Upper lobe of right lung (tissue), 1 donor: ENCODE measurements at regions not wholly inside any gene's neighbourhood (a gene's known extent, or its start where the extent isn't known, plus 50 kb on each side); places are given as distances from the start of the nearest gene placed in this dataset.

Experiments used
- ATAC-seq: fragments of 200-7000 bp; cut with Tn5 transposase; one replicate; pipeline ENCODE4 v1.9.1; 2020; ENCODE audit warnings: mild to moderate bottlenecking, moderate library complexity
- DNase-seq: peaks from one replicate; pipeline ENCODE4 v3.0.0-alpha.2; 2020
- H3K27ac ChIP-seq: fragments of 200-600 bp; one replicate; pipeline ENCODE4 v1.8.0; 2022
- H3K27me3 ChIP-seq: fragments of 200-600 bp; one replicate; pipeline ENCODE4 v1.8.0; 2022; ENCODE audit warnings: mild to moderate bottlenecking
- H3K36me3 ChIP-seq: fragments of 200-600 bp; one replicate; pipeline ENCODE4 v1.8.0; 2022
- H3K4me1 ChIP-seq: fragments of 200-600 bp; one replicate; pipeline ENCODE4 v1.8.0; 2022
- H3K4me3 ChIP-seq: fragments of 200-600 bp; one replicate; pipeline ENCODE4 v1.8.0; 2022; ENCODE audit warnings: mild to moderate bottlenecking
- H3K9me3 ChIP-seq: fragments of 200-600 bp; one replicate; pipeline ENCODE4 v1.8.0; 2022
- intact Hi-C: fragments of 100-400 bp; cut with DNase I; formaldehyde crosslinking; loops from one replicate; pipeline ENCODE4 v1.11.0; 2022
- TF ChIP-seq, protein P1 (sequence below): fragments of 200-600 bp; IDR thresholded peaks from one replicate; pipeline ENCODE4 v1.8.0; 2022; ENCODE audit warnings: antibody characterized with exemption
- donor health status: DM: no; HTN: yes; CAD: no; lungs with severe emphysema.

DNA sequence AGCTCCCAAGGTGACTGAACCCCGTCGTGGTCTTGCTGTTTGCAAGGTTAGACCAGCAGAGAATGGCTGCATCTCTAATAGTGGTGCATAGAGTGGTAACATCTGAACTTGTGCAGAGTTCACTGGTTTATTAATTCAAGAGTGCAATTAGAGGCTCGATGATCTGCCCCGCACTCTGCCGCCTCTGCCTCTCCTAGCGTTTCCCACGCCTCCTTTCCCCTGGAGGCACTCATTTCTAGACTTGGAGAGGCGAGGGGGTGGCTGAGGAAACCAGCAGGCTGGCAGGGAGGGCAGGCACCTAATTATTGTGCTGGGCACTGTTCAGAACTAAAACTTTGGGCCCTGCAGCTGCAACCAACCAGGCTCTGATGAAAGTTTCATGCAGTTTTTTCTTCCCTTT lies 363.5 kb upstream of the EEF2KMT start:
- Histone ChIP-seq H3K27me3 (no peaks in the 10 kb centered on the region), H3K4me1 (no peaks in the 10 kb centered on the region), H3K36me3 (no peaks in the 10 kb centered on the region), H3K9me3 (no peaks in the 10 kb centered on the region), H3K4me3 (no peak overlapping the region), H3K27ac (no peak overlapping the region)
- ATAC-seq (no peak), DNase-seq (no peak)
- intact Hi-C loops = no loop called here
- TF ChIP-seq, protein P1, sequence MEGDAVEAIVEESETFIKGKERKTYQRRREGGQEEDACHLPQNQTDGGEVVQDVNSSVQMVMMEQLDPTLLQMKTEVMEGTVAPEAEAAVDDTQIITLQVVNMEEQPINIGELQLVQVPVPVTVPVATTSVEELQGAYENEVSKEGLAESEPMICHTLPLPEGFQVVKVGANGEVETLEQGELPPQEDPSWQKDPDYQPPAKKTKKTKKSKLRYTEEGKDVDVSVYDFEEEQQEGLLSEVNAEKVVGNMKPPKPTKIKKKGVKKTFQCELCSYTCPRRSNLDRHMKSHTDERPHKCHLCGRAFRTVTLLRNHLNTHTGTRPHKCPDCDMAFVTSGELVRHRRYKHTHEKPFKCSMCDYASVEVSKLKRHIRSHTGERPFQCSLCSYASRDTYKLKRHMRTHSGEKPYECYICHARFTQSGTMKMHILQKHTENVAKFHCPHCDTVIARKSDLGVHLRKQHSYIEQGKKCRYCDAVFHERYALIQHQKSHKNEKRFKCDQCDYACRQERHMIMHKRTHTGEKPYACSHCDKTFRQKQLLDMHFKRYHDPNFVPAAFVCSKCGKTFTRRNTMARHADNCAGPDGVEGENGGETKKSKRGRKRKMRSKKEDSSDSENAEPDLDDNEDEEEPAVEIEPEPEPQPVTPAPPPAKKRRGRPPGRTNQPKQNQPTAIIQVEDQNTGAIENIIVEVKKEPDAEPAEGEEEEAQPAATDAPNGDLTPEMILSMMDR = no peak

DNA sequence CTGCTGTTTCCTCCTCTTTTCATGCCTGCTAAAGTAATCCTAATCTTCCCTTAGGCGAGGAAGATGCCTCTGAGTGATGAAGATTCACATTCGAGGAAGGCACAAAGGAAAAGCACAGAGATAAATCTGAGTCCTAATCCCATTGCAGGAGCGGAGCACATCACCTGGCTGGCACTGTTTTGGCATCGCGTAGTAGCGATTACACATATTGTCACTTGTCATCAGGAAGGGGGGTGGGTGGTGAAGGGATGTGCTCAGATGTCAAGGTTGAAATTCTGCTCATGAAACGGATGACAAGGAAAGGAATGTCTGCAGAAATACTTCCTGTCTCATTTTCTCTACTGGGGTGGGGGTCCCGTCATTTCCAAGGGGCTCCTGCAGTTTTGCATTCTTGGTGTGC lies 363.1 kb upstream of the EEF2KMT start:
- H3K4me1 ChIP-seq = no peaks in the 10 kb centered on the region
- intact Hi-C loops = no loop called here
- no peaks in the 10 kb centered on the region for H3K27me3 ChIP-seq
- H3K4me3 ChIP-seq = no peak overlapping the region
- DNase-seq (no peak), ATAC-seq (no peak)
- no peaks in the 10 kb centered on the region for H3K36me3 ChIP-seq
- H3K9me3 ChIP-seq = no peaks in the 10 kb centered on the region
- H3K27ac ChIP-seq = no peak overlapping the region
- TF ChIP-seq, protein P1 = no peak

DNA sequence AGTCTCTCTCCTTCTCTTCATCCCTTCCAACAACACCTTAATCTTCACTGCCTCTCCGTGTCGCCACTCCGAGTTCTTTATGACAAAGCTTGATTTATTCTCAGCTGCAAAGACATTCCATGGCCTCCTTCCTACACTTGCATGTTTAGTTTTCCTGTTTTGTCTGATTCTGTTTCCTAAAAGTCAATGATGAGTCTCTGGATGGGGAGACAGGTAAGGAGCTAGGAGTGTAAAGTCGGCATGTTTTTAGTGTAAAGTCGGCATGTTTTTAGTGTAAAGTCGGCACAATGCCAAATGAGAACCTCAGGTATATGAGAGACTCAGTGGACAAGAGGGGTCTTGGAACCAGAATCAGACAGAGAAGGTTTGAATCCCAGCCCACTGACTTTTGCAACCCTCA lies 362.3 kb upstream of the EEF2KMT start:
- no peaks in the 10 kb centered on the region for H3K27me3 ChIP-seq
- intact Hi-C loops = no loop called here
- ATAC-seq (no peak), DNase-seq (no peak)
- no peak overlapping the region for H3K27ac ChIP-seq
- H3K9me3 ChIP-seq = no peaks in the 10 kb centered on the region
- no peak overlapping the region for H3K4me3 ChIP-seq
- H3K36me3 ChIP-seq = no peaks in the 10 kb centered on the region
- TF ChIP-seq, protein P1 = no peak
- no peaks in the 10 kb centered on the region for H3K4me1 ChIP-seq

DNA sequence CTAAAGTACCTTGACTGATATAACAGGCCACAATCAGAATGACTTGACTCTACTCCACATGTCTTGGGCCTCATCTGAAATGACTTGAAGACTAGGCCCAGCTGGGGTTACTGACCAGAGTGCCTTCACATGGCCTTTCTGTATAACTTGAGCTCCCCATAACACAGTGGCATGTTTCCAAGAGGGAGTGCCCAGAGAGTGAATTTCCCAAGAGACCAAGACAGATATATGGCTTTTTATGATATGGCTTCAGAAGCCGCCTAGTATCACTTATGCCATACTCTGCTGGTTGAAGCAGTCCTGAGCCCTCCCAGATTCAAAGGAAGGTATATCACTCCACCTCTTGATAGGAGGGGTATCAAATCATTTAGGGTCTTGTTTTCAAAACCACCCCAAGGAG lies 357.5 kb upstream of the EEF2KMT start:
- H3K36me3 ChIP-seq = no peaks in the 10 kb centered on the region
- no peaks in the 10 kb centered on the region for H3K27me3 ChIP-seq
- no peaks in the 10 kb centered on the region for H3K9me3 ChIP-seq
- ATAC-seq (no peak), DNase-seq (no peak)
- H3K27ac ChIP-seq = no peak overlapping the region
- H3K4me3 ChIP-seq = no peak overlapping the region
- TF ChIP-seq, protein P1 = no peak
- H3K4me1 ChIP-seq = no peaks in the 10 kb centered on the region
- intact Hi-C loops = no loop called here

DNA sequence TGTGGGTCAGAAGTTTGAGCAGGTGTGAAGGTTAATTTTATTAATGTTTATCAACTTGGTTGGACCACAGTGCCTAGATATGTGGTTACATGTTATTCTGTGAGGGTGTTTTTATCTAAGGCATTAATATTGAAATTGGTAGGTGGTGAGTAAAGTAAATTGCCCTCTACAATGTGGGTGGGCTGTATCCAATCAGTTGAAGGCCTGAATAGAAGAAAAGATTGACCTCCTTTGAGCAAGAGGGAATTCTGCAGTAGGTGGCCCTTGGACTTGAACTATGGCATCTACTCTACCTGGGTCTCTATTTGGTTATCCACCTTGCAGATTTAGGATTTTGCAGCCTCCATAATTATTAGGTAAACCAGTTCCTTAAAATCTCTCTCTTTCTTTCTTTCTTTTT lies 356.8 kb upstream of the EEF2KMT start:
- Histone ChIP-seq H3K9me3 (no peaks in the 10 kb centered on the region), H3K36me3 (no peaks in the 10 kb centered on the region), H3K27ac (no peak overlapping the region), H3K27me3 (no peaks in the 10 kb centered on the region), H3K4me3 (no peak overlapping the region), H3K4me1 (no peaks in the 10 kb centered on the region)
- intact Hi-C loops = no loop called here
- TF ChIP-seq, protein P1 = no peak
- no peak for DNase-seq
- no peak for ATAC-seq

DNA sequence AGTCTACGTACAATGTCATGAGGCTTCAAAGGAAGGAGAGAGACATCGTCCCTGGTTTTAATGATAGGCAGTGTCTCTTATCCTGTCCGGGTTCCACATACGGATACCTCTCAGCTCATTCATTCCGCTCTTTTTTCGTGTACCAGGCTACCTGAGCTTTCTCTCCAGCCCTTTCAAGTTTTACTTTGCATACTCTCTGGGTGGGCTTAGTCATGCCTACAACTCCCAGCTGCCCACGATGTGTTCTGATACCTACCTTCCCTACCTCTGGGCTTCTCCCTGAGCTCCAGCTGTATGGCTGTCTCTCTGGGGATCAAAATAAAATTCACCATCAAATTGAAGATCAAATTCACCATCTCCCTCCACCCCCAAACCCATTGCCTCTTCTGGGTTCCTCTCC lies 354.0 kb upstream of the EEF2KMT start:
- ATAC-seq (no peak), DNase-seq (no peak)
- H3K4me3 ChIP-seq = no peak overlapping the region
- intact Hi-C loops = no loop called here
- H3K27ac ChIP-seq = no peak overlapping the region
- TF ChIP-seq, protein P1 = no peak
- H3K4me1 ChIP-seq = no peaks in the 10 kb centered on the region
- no peaks in the 10 kb centered on the region for H3K36me3 ChIP-seq
- no peaks in the 10 kb centered on the region for H3K27me3 ChIP-seq
- no peaks in the 10 kb centered on the region for H3K9me3 ChIP-seq
